ENCODE measurements at regions not wholly inside any gene's neighbourhood (a gene's known extent, or its start where the extent isn't known, plus 50 kb on each side); places are given as distances from the start of the nearest gene placed in this dataset.

DNA sequence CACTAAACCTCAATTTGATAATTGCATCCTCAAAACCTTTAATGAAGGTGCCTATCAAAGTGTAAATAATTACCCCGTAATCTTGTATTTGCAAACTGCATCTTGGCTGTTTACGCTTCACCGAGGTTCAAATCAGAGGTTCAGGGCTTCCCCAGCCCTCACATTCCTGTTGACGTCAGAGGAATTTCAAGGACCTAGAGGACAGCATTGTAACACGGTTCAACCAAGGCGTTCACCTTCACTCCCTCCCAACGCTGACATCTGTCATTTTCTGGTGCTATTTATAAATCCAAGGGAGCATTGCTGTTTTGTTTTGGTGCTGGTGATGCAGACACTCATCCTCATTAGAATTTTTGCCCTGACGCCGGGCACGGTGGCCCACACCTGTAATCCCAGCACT is 691.6 kb upstream of the RBFOX1 start:
- Histone ChIP-seq H3K27ac (ENCODE audit: low read depth) (no peak overlapping the region), H3K79me2 (replicated peaks; ENCODE audit: insufficient read depth) (no peaks in the 10 kb centered on the region), H3K9me2 (ENCODE audit: insufficient read depth) (no peaks in the 10 kb centered on the region), H3F3A (replicated peaks; ENCODE audit: low read depth) (no peaks in the 10 kb centered on the region), H3K36me3 (ENCODE audit: insufficient read depth) (no peaks in the 10 kb centered on the region), H3K4me1 (ENCODE audit: insufficient read depth) (peaks cover 9% of the 10 kb centered on the region), H2AFZ (no peak overlapping the region), H4K20me1 (replicated peaks; ENCODE audit: insufficient read depth) (no peaks in the 10 kb centered on the region), H3K4me3 (no peak overlapping the region), H3K27me3 (ENCODE audit: insufficient read depth) (no peaks in the 10 kb centered on the region), H3K4me2 (peak overlapping the region; percentile 29; the same call in 1 of the 2 replicates)
- no peak overlapping the region for H3K4me3 Mint-ChIP-seq
- peaks cover 3% of the 10 kb centered on the region for H3K27me3 Mint-ChIP-seq (ENCODE audit: insufficient read depth, low read depth, poor library complexity)
- H3K36me3 Mint-ChIP-seq (ENCODE audit: low read depth) = no peaks in the 10 kb centered on the region
- H3K4me1 Mint-ChIP-seq = peaks cover 26% of the 10 kb centered on the region
- ATAC-seq (no peak), DNase-seq (ENCODE audit: low spot score) (peak; percentile 3)
- H3K9me3 Mint-ChIP-seq = no peaks in the 10 kb centered on the region
- H3K27ac Mint-ChIP-seq = no peak overlapping the region
- no peak for TF ChIP-seq NANOG (IDR thresholded peaks at IDR 0.05; ENCODE audit: borderline replicate concordance)
- TF ChIP-seq, protein P1, sequence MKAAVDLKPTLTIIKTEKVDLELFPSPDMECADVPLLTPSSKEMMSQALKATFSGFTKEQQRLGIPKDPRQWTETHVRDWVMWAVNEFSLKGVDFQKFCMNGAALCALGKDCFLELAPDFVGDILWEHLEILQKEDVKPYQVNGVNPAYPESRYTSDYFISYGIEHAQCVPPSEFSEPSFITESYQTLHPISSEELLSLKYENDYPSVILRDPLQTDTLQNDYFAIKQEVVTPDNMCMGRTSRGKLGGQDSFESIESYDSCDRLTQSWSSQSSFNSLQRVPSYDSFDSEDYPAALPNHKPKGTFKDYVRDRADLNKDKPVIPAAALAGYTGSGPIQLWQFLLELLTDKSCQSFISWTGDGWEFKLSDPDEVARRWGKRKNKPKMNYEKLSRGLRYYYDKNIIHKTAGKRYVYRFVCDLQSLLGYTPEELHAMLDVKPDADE (IDR thresholded peaks at IDR 0.05) = no peak
- TF ChIP-seq CREB1 (CRISPR knock-in tag; IDR thresholded peaks at IDR 0.05; ENCODE audit: low read depth) = no peak
- TF ChIP-seq EZH2 (IDR thresholded peaks at IDR 0.05; ENCODE audit: low read depth, unreplicated experiment) = no peak
- TF ChIP-seq POLR2AphosphoS5 (IDR thresholded peaks at IDR 0.05; ENCODE audit: low read depth) = no peak
- TF ChIP-seq, protein P2, sequence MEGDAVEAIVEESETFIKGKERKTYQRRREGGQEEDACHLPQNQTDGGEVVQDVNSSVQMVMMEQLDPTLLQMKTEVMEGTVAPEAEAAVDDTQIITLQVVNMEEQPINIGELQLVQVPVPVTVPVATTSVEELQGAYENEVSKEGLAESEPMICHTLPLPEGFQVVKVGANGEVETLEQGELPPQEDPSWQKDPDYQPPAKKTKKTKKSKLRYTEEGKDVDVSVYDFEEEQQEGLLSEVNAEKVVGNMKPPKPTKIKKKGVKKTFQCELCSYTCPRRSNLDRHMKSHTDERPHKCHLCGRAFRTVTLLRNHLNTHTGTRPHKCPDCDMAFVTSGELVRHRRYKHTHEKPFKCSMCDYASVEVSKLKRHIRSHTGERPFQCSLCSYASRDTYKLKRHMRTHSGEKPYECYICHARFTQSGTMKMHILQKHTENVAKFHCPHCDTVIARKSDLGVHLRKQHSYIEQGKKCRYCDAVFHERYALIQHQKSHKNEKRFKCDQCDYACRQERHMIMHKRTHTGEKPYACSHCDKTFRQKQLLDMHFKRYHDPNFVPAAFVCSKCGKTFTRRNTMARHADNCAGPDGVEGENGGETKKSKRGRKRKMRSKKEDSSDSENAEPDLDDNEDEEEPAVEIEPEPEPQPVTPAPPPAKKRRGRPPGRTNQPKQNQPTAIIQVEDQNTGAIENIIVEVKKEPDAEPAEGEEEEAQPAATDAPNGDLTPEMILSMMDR (conservative IDR thresholded peaks at IDR 0.05; ENCODE audit: low read depth in 2 of 2) = no peak
- TF ChIP-seq EZH2phosphoT487 (IDR thresholded peaks at IDR 0.05; ENCODE audit: unreplicated experiment) = no peak

- Histone ChIP-seq H3K4me1 (ENCODE audit: insufficient read depth) (peaks cover 5% of the 10 kb centered on the region; the same call in 1 of the 2 replicates), H3K9me2 (ENCODE audit: insufficient read depth) (no peaks in the 10 kb centered on the region), H3K4me2 (no peak overlapping the region), H3K79me2 (replicated peaks; ENCODE audit: insufficient read depth) (no peaks in the 10 kb centered on the region), H3K27me3 (ENCODE audit: insufficient read depth) (no peaks in the 10 kb centered on the region), H2AFZ (no peak overlapping the region), H3K27ac (ENCODE audit: low read depth) (no peak overlapping the region), H3K4me3 (no peak overlapping the region), H4K20me1 (replicated peaks; ENCODE audit: insufficient read depth) (no peaks in the 10 kb centered on the region), H3K36me3 (ENCODE audit: insufficient read depth) (no peaks in the 10 kb centered on the region), H3F3A (replicated peaks; ENCODE audit: low read depth) (no peaks in the 10 kb centered on the region)
- no peak for DNase-seq (ENCODE audit: low spot score)
- Mint-ChIP-seq H3K36me3 (ENCODE audit: low read depth) (no peaks in the 10 kb centered on the region), H3K4me1 (peaks cover 10% of the 10 kb centered on the region), H3K27ac (no peak overlapping the region), H3K9me3 (peaks cover 3% of the 10 kb centered on the region; the same call in 2 of the 3 replicates), H3K4me3 (no peak overlapping the region), H3K27me3 (ENCODE audit: insufficient read depth, low read depth, poor library complexity) (peaks cover 3% of the 10 kb centered on the region)
- TF ChIP-seq, protein P2 (conservative IDR thresholded peaks at IDR 0.05; ENCODE audit: low read depth in 2 of 2) = no peak
- no peak for TF ChIP-seq JUNB (IDR thresholded peaks at IDR 0.05; ENCODE audit: unreplicated experiment)
- TF ChIP-seq, protein P1 (IDR thresholded peaks at IDR 0.05) = no peak
- TF ChIP-seq ZNF114 (CRISPR knock-in tag; IDR thresholded peaks at IDR 0.05) = no peak
- no peak for ATAC-seq
Measured at GRCh38 chr16:6636457-6636856, 696.2 kb upstream of the RBFOX1 start.
